ENCODE measurements at regions not wholly inside any gene's neighbourhood (a gene's known extent, or its start where the extent isn't known, plus 50 kb on each side); places are given as distances from the start of the nearest gene placed in this dataset.

DNA sequence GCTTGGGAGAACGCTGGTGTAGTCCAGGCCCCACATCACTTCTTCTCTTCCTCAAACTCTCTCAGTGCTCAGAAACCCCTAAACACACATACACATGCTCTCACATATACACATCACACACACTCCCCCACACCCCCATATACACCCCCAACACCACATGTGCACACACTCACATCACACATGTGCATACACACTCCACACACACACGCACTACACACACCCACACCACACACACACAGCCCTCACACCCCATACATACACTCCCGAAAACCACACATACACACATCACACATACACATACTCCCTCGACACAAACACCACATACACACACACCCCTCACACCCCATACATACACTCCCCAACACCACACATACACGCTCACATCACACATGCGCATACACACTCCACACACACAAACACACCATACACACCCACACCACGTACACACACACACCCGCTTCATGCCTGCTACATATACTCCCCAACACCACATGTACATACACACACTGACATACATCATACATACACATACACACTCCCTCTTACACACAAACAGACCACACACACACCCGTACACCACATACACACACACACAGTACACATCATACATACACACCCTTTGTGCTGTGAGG, 110.3 kb upstream of the TMEM170B start:
- Histone ChIP-seq H3K36me3 (no peaks in the 10 kb centered on the region), H3K27me3 (no peaks in the 10 kb centered on the region), H3K4me1 (peaks cover 15% of the 10 kb centered on the region), H3K4me3 (no peak overlapping the region), H3K9me3 (no peaks in the 10 kb centered on the region), H3K27ac (no peak overlapping the region)
- 88% methylated on average over 9 of the region's 9 CpGs for WGBS
- TF ChIP-seq POLR2AphosphoS5 (IDR thresholded peaks at IDR 0.05) (no peak), EP300 (IDR thresholded peaks at IDR 0.05) (no peak), POLR2A (IDR thresholded peaks at IDR 0.05) (no peak)
- TF ChIP-seq, protein P1, sequence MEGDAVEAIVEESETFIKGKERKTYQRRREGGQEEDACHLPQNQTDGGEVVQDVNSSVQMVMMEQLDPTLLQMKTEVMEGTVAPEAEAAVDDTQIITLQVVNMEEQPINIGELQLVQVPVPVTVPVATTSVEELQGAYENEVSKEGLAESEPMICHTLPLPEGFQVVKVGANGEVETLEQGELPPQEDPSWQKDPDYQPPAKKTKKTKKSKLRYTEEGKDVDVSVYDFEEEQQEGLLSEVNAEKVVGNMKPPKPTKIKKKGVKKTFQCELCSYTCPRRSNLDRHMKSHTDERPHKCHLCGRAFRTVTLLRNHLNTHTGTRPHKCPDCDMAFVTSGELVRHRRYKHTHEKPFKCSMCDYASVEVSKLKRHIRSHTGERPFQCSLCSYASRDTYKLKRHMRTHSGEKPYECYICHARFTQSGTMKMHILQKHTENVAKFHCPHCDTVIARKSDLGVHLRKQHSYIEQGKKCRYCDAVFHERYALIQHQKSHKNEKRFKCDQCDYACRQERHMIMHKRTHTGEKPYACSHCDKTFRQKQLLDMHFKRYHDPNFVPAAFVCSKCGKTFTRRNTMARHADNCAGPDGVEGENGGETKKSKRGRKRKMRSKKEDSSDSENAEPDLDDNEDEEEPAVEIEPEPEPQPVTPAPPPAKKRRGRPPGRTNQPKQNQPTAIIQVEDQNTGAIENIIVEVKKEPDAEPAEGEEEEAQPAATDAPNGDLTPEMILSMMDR (IDR thresholded peaks at IDR 0.05) = no peak
- no peak for DNase-seq (ENCODE audit: low spot score in 2 of 2)

DNA sequence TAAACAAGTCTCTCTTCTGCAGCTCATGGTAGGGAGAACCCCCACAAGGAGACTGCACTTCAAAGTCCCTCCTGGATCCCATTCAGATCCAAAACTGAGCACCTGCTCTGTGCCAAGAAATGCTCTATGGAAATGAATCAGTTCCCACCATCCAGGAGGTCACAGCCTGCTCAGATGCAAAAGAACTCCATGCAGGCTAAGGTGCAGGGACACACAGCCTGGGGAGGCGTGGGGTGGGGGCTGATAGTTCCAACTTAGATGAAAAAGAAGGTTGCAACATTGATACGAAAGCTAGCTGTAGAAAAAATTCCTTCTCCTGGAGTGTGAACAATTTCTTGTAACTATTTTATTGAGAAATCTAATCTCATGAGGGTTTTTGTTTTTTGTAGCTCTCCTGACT, 111.0 kb upstream of the TMEM170B start:
- Histone ChIP-seq H3K9me3 (no peaks in the 10 kb centered on the region), H3K36me3 (no peaks in the 10 kb centered on the region), H3K27ac (no peak overlapping the region), H3K4me3 (no peak overlapping the region), H3K4me1 (peaks cover 15% of the 10 kb centered on the region), H3K27me3 (no peaks in the 10 kb centered on the region)
- TF ChIP-seq EP300 (IDR thresholded peaks at IDR 0.05) (no peak), POLR2AphosphoS5 (IDR thresholded peaks at IDR 0.05) (no peak), POLR2A (IDR thresholded peaks at IDR 0.05) (no peak)
- TF ChIP-seq, protein P1 (IDR thresholded peaks at IDR 0.05) = no peak
- DNase-seq (ENCODE audit: low spot score in 2 of 2) = no peak
- WGBS = 73% methylated on average over 2 of the region's 2 CpGs

DNA sequence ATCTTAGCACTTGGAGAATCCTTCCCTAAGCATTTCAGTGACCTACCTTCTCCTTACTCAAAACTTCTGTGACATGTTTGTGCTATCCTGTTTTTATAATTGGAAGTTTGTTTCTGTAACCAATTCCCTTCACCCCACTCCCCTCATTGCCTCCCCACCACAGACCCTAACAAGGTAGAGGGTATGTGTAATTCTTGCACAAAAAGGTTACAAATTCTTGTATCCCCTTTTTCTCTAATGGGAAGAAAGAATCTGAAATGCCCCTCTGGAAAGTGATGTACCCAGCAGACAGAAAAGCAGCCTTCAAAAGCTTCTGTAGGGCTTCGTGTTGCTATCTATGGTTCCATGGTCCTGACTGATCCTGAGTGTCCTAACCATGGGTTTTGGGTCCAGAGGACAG, 111.7 kb upstream of the TMEM170B start:
- DNase-seq (ENCODE audit: low spot score in 2 of 2) = no peak
- Histone ChIP-seq H3K4me1 (peaks cover 15% of the 10 kb centered on the region), H3K4me3 (no peak overlapping the region), H3K9me3 (no peaks in the 10 kb centered on the region), H3K27me3 (no peaks in the 10 kb centered on the region), H3K27ac (no peak overlapping the region), H3K36me3 (no peaks in the 10 kb centered on the region)
- TF ChIP-seq EP300 (IDR thresholded peaks at IDR 0.05) = no peak
- no peak for TF ChIP-seq POLR2A (IDR thresholded peaks at IDR 0.05)
- TF ChIP-seq POLR2AphosphoS5 (IDR thresholded peaks at IDR 0.05) = no peak
- TF ChIP-seq, protein P1 (IDR thresholded peaks at IDR 0.05) = no peak
- WGBS = 94% methylated on average over 1 of the region's 1 CpG

DNA sequence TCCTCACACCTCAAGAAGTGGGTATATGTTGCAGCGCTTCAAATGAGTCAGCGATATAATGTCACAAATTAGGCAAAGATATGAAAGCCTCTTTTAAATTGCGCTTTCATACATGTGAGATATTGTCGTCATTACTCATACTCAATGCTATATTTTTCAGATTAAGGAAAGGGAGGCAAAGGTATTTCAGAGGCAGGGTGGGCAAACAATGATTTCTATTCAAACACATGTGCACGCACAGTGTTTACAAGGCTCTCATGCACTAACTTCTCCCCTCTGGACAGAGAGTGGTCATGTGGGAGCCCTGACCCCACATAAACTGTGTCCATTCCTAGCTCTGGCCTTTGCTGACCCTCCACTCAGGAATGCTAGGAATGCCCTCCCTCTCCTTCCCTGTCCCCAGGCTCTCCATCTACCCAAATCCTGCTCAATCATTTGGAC, 112.1 kb upstream of the TMEM170B start:
- no peak for DNase-seq (ENCODE audit: low spot score in 2 of 2)
- no peaks in the 10 kb centered on the region for H3K36me3 ChIP-seq
- peaks cover 15% of the 10 kb centered on the region for H3K4me1 ChIP-seq
- no peak overlapping the region for H3K27ac ChIP-seq
- no peak overlapping the region for H3K4me3 ChIP-seq
- TF ChIP-seq POLR2A (IDR thresholded peaks at IDR 0.05) (no peak), POLR2AphosphoS5 (IDR thresholded peaks at IDR 0.05) (no peak), EP300 (IDR thresholded peaks at IDR 0.05) (no peak)
- TF ChIP-seq, protein P1 (IDR thresholded peaks at IDR 0.05) = no peak
- H3K27me3 ChIP-seq = no peaks in the 10 kb centered on the region
- H3K9me3 ChIP-seq = no peaks in the 10 kb centered on the region
- 97% methylated on average over 5 of the region's 5 CpGs for WGBS

DNA sequence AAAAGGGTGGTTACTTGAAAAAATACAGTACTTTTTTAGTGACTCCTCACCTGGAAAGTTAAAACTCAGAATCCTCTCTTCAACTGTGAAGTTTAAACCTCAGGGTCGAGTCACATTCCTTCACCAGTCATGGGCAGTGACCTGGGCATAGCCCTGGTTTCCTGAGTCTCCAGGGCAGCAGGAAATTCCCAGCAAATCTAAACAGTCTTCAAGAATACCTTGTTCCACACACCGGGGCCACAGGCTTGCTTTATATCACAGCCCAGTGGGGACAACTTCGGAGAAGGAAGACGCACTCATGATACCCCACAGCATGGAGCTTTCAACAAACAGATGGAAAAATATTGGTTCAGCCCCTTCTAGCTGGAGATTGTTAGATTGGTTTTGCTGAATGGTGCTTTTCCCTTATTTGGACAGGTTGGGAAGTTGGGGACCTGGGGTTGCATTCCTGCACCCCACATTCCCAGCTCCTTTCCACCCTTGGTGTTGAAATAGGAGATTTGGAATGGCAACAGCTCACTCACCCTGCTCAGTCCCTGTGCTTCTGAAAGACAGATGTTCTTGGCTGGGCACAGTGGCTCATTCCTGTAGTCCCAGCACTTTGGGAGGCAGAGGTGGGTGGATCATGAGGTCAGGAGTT, 113.0 kb upstream of the TMEM170B start:
- no peaks in the 10 kb centered on the region for H3K27me3 ChIP-seq
- H3K36me3 ChIP-seq = no peaks in the 10 kb centered on the region
- H3K9me3 ChIP-seq = no peaks in the 10 kb centered on the region
- no peak for DNase-seq (ENCODE audit: low spot score in 2 of 2)
- 86% methylated on average over 4 of the region's 4 CpGs for WGBS
- TF ChIP-seq EP300 (IDR thresholded peaks at IDR 0.05) = no peak
- no peak for TF ChIP-seq POLR2AphosphoS5 (IDR thresholded peaks at IDR 0.05)
- no peak for TF ChIP-seq POLR2A (IDR thresholded peaks at IDR 0.05)
- TF ChIP-seq, protein P1 (IDR thresholded peaks at IDR 0.05) = no peak
- H3K27ac ChIP-seq = no peak overlapping the region
- peaks cover 13% of the 10 kb centered on the region for H3K4me1 ChIP-seq
- no peak overlapping the region for H3K4me3 ChIP-seq
